GM19035 (cell line): ENCODE measurements at regions not wholly inside any gene's neighbourhood (a gene's known extent, or its start where the extent isn't known, plus 50 kb on each side); places are given as distances from the start of the nearest gene placed in this dataset.
"Not testable (repeated sequence)": the region's sequence is repeated elsewhere in the genome, so short reads cannot be mapped to it uniquely, and the experiment has no call there.

Experiments
- ATAC-seq: cut with Tn5 transposase; IDR thresholded peaks from one replicate; pipeline ENCODE4 v1.9.1; 2021; ENCODE audit not compliant: unreplicated experiment

GRCh38 chr4:117900832-117901231, 133.5 kb upstream of the NDST3 start:
- ATAC-seq = no peak

GRCh38 chr4:117907646-117908045, 126.6 kb upstream of the NDST3 start:
- ATAC-seq = no peak

GRCh38 chr4:117908306-117909207, 125.7 kb upstream of the NDST3 start:
- ATAC-seq = no peak

GRCh38 chr4:117916728-117917127, 117.6 kb upstream of the NDST3 start:
- ATAC-seq = no peak

DNA sequence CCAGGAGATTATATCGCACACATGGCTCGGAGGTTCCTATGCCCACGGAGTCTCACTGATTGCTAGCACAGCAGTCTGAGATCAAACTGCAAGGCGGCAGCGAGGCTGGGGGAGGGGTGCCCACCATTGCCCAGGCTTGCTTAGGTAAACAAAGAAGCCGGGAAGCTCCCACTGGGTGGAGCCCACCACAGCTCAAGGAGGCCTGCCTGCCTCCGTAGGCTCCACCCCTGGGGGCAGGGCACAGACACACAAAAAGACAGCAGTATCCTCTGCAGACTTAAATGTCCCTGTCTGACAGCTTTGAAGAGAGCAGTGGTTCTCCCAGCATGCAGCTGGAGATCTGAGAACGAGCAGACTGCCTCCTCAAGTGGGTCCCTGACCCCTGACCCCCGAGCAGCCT, 112.0 kb upstream of the NDST3 start:
- ATAC-seq = not testable (repeated sequence)

DNA sequence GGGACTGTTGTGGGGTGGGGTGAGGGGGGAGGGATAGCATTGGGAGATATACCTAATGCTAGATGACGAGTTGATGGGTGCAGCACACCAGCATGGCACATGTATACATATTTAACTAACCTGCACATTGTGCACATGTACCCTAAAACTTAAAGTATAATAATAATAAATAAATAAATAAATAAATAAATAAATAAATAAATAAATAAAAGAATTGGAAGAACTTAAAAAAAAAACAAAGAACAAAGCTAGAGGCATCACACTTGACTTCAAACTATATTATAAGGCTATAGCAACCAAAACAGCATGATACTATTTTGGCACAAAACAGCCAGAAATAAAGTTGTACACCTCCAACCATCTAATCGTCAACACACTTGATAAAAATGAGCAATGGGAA, 106.5 kb upstream of the NDST3 start:
- ATAC-seq = not testable (repeated sequence)

GRCh38 chr4:117941611-117942010, 92.7 kb upstream of the NDST3 start:
- ATAC-seq = no peak

DNA sequence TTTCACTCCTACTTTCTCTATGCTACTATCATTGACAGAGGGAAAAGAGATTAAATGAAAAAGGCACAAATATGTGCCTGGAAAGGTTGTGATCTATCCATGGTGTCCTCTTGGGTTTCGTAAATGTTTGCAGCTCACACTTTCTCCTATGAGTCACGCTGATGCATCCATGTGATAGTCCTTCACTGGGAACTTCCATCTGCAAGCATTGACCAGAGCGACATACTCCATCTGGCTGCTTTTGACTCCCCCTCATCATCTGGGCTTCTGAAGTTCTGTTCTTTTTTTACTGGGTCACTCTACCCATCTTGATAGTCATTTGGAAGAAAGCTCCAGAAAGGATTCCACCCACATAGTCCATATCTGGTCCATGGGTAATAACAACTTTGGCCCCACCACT, 84.7 kb upstream of the NDST3 start:
- no peak for ATAC-seq

- ATAC-seq = no peak
These were observed 76.7 kb upstream of the NDST3 start for GRCh38 chr4:117957571-117957970.

DNA sequence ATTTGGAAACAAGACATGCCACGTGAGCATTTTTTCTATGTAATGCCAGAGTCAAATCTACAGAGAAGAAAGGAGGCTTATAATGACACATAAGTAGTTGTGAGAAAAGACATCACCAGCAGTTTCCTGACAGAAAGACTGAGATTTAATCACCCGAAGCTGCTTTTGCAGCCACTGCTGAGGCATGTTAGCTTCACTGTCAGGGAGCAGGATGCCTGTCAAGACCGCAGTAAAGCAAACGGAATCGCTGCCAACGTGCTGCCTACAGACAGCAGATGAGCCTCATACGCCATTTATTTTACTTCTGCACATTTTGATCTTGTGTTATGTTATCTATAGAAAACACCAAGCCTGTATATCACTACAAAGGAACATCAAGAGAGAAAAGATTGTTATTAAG, 68.7 kb upstream of the NDST3 start:
- ATAC-seq = no peak

DNA sequence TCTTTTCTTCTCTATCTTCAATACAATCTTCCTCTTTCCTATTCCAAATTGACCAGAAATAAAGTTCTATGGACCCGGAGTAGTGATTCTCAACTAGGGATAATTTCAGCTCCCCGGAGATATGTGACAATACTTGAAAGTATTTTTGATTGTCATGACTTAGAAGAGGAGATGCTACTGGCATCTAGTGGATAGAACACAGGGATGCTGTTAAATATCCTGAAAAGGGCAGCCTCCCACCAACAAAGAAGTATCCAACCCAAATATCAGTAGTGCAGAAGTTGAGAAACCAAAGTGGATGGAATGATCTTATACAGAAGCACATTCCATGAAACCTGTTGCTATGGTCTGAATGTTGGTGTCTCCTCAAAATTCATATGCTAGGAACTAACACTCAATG, 65.7 kb upstream of the NDST3 start:
- no peak for ATAC-seq

- no peak for ATAC-seq
These were observed 62.9 kb upstream of the NDST3 start for GRCh38 chr4:117971403-117971802.

GRCh38 chr4:117983541-117984365, 50.5 kb upstream of the NDST3 start:
- ATAC-seq = no peak

DNA sequence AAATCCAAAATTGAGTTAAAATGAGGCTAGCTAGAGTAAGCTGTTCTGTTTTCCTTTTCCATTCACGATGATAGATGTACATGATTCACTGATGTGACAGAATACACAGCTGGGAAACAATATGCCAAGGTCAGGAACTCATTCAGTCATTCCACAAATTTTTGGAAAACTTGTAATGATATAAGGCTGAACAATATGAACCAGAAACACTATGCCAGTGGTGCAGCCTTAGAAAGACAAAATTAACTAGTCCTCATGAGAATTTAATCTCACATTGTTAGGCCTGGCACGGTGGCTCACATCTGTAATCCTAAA, 50.0 kb upstream of the NDST3 start:
- no peak for ATAC-seq
